GM12873 (cell line): ENCODE measurements at regions not wholly inside any gene's neighbourhood (a gene's known extent, or its start where the extent isn't known, plus 50 kb on each side); places are given as distances from the start of the nearest gene placed in this dataset.

Source experiments
- CTCF ChIP-seq: IDR thresholded peaks from 2 replicates; pipeline ENCODE4 v1.5.1; 2012; ENCODE audit warnings: low read depth, mild to moderate bottlenecking, moderate library complexity, low read length, control low read depth; ENCODE audit not compliant: insufficient read depth; ENCODE audit errors: missing control alignments

- no peak for TF ChIP-seq CTCF
These were observed 451.8 kb downstream of the COL12A1 start for GRCh38 chr6:74753883-74754600.

- no peak for TF ChIP-seq CTCF
These were observed 453.6 kb downstream of the COL12A1 start for GRCh38 chr6:74752303-74752702.

- TF ChIP-seq CTCF = no peak
These were observed 455.0 kb downstream of the COL12A1 start for GRCh38 chr6:74750826-74751225.

- no peak for TF ChIP-seq CTCF
These were observed 456.4 kb downstream of the COL12A1 start for GRCh38 chr6:74749211-74750147.

GRCh38 chr6:74745670-74746069 lies 460.2 kb downstream of the COL12A1 start:
- TF ChIP-seq CTCF = no peak

GRCh38 chr6:74742793-74743508 lies 462.9 kb downstream of the COL12A1 start:
- no peak for TF ChIP-seq CTCF

GRCh38 chr6:74741646-74742045 lies 464.2 kb downstream of the COL12A1 start:
- no peak for TF ChIP-seq CTCF
